Endothelial cell of umbilical vein (primary cell): ENCODE measurements at regions not wholly inside any gene's neighbourhood (a gene's known extent, or its start where the extent isn't known, plus 50 kb on each side); places are given as distances from the start of the nearest gene placed in this dataset.

Experiments used
- BruUV-seq: library from RNA; stranded (reverse); fragments of 400-500 nt; replicated peaks from 2 replicates; lab custom pipeline; 2021; lab: Mats Ljungman, UMichigan
- CTCF ChIA-PET: fragments of 300-600, 350-600 bp; sonication (Branson Sonifier 250); formaldehyde crosslinking; loops from one replicate; lab custom pipeline; 2021; ENCODE audit warnings: antibody characterized with exemption, inconsistent platforms; lab: Charles Lee
- POLR2A ChIA-PET: fragments of 300-600, 350-600 bp; sonication (Branson Sonifier 250); formaldehyde crosslinking; loops from one replicate; lab custom pipeline; 2021; ENCODE audit warnings: antibody characterized with exemption, inconsistent platforms; lab: Charles Lee
- DNase-seq: peaks from one replicate; pipeline ENCODE4 v3.0.0-alpha.2; 2011; ENCODE audit warnings: low read depth, low spot score
- FAIRE-seq: peaks from 2 replicates; lab custom pipeline; 2011; peaks lifted over from hg19 to GRCh38; lab: Jason Lieb, UNC
- H2AFZ ChIP-seq: 2 replicates; pipeline ENCODE4 v1.6.0; 2012; ENCODE audit warnings: low read depth, low read length, control low read depth, inconsistent platforms
- H3K27ac ChIP-seq: 2 replicates; pipeline ENCODE4 v1.5.1; 2011; ENCODE audit warnings: low read depth, mild to moderate bottlenecking, control low read depth, low read length, moderate library complexity; ENCODE audit not compliant: insufficient read depth
- H3K27me3 ChIP-seq, 2 experiments: 2 replicates each; pipeline versions ENCODE4 v1.6.0 to v1.6.1; 2011; ENCODE audit warnings: low read length in 2 of 2, mixed read lengths in 1 of 2; ENCODE audit not compliant: control insufficient read depth in 2 of 2, insufficient read depth in 2 of 2
- H3K36me3 ChIP-seq, 2 experiments: 2 replicates in 1 of 2; 3 replicates in 1 of 2; pipeline ENCODE4 v1.5.1; 2011; ENCODE audit warnings: low read length in 2 of 2, mild to moderate bottlenecking in 1 of 2, moderate library complexity in 1 of 2; ENCODE audit not compliant: control insufficient read depth in 2 of 2, insufficient read depth in 2 of 2; ENCODE audit errors: extremely low read depth in 1 of 2
- H3K4me1 ChIP-seq: 3 replicates; pipeline ENCODE4 v1.5.1; 2011; ENCODE audit warnings: mild to moderate bottlenecking, low read length; ENCODE audit not compliant: control insufficient read depth, insufficient read depth; ENCODE audit errors: extremely low read depth
- H3K4me2 ChIP-seq: 2 replicates; pipeline ENCODE4 v1.6.1; 2011; ENCODE audit warnings: low read length, control low read depth, mixed read lengths; ENCODE audit not compliant: insufficient read depth
- H3K4me3 ChIP-seq, 3 experiments: fragments of 200-600 bp in 1 of 3; sonication (generic), shearing (Covaris generic) in 1 of 3; replicated peaks in 1 of 3; 2 replicates each; pipeline ENCODE4 v1.5.1; 2011 to 2016; ENCODE audit warnings: control low read depth in 3 of 3, low read length in 3 of 3, mild to moderate bottlenecking in 2 of 3, inconsistent platforms in 1 of 3, low read depth in 1 of 3, moderate library complexity in 1 of 3; ENCODE audit not compliant: insufficient read depth in 1 of 3
- H3K79me2 ChIP-seq: 2 replicates; pipeline ENCODE4 v1.6.0; 2012; ENCODE audit warnings: low read length, inconsistent platforms; ENCODE audit not compliant: control insufficient read depth, insufficient read depth
- H3K9ac ChIP-seq: replicated peaks from 2 replicates; pipeline ENCODE3; 2011; ENCODE audit warnings: low read length, control low read depth; ENCODE audit not compliant: insufficient read depth; ENCODE audit errors: extremely low read depth
- H3K9me1 ChIP-seq: replicated peaks from 3 replicates; pipeline ENCODE4 v1.6.0; 2011; ENCODE audit warnings: mild to moderate bottlenecking, low read length; ENCODE audit not compliant: control insufficient read depth, insufficient read depth; ENCODE audit errors: extremely low read depth
- H3K9me3 ChIP-seq: replicated peaks from 2 replicates; pipeline ENCODE4 v1.5.1; 2012; ENCODE audit warnings: low read length, inconsistent platforms; ENCODE audit not compliant: control insufficient read depth, insufficient read depth
- H4K20me1 ChIP-seq: replicated peaks from 2 replicates; pipeline ENCODE3; 2011; ENCODE audit warnings: mild to moderate bottlenecking, low read length; ENCODE audit not compliant: control insufficient read depth, insufficient read depth; ENCODE audit errors: extremely low read depth
- CTCF ChIP-seq, 2 donors: IDR thresholded peaks; 1 replicate in 1 of 2; 2 replicates in 1 of 2; pipeline ENCODE4 v1.5.1; 2011; ENCODE audit warnings: low read length in 2 of 2, mild to moderate bottlenecking in 2 of 2, moderate library complexity in 2 of 2, control low read depth in 1 of 2, inconsistent platforms in 1 of 2, low read depth in 1 of 2; ENCODE audit not compliant: insufficient read depth in 1 of 2; ENCODE audit errors: extremely low read depth in 1 of 2
- EZH2 ChIP-seq: IDR thresholded peaks from 2 replicates; pipeline ENCODE4 v1.6.1; 2012; ENCODE audit warnings: borderline replicate concordance, low read depth, mild to moderate bottlenecking, moderate library complexity, low read length, inconsistent platforms; ENCODE audit not compliant: severe bottlenecking
- FOS ChIP-seq: IDR thresholded peaks from 2 replicates; pipeline ENCODE4 v1.6.1; 2011; ENCODE audit warnings: mild to moderate bottlenecking, low read length, moderate library complexity, borderline replicate concordance; ENCODE audit not compliant: insufficient read depth
- GATA2 ChIP-seq: IDR thresholded peaks from 2 replicates; pipeline ENCODE4 v1.7.0; 2011; ENCODE audit warnings: low read depth, mild to moderate bottlenecking, moderate library complexity, mixed read lengths, low read length; ENCODE audit not compliant: insufficient read length, insufficient read depth
- JUN ChIP-seq: IDR thresholded peaks from 2 replicates; pipeline ENCODE4 v1.6.1; 2011; ENCODE audit warnings: borderline replicate concordance, low read depth; ENCODE audit not compliant: insufficient read length, insufficient read depth
- MAX ChIP-seq: IDR thresholded peaks from 2 replicates; pipeline ENCODE4 v1.6.1; 2011; ENCODE audit not compliant: insufficient read depth, insufficient read length
- MYC ChIP-seq: IDR thresholded peaks from one replicate; pipeline ENCODE4 v1.6.1; 2011; ENCODE audit warnings: mild to moderate bottlenecking, low read depth, low read length
- POLR2A ChIP-seq: IDR thresholded peaks from 2 replicates; pipeline ENCODE4 v1.6.1; 2012; ENCODE audit warnings: low read depth, mild to moderate bottlenecking, control low read depth, low read length
- POLR2AphosphoS5 ChIP-seq: IDR thresholded peaks from 2 replicates; pipeline ENCODE4 v1.6.1; 2012; ENCODE audit warnings: low read depth, mild to moderate bottlenecking, control low read depth, low read length, moderate library complexity; ENCODE audit not compliant: insufficient read depth
- dilution Hi-C: fragments of 300-500 bp; cut with MboI; formaldehyde crosslinking; loops from one replicate; pipeline ENCODE4 v1.15.0; 2019; ENCODE audit warnings: low sequenced_read_pairs; ENCODE audit not compliant: extremely low pct_ligation_motif_present
- intact Hi-C: fragments of 100-400 bp; cut with micrococcal nuclease; formaldehyde crosslinking; loops from one replicate; pipeline ENCODE4 v1.10.0; 2022

- Histone ChIP-seq H3K4me2 (no peak overlapping the region), H2AFZ (no peak overlapping the region), H3K4me1 (peaks cover 2% of the 10 kb centered on the region), H3K4me3 (no peak overlapping the region), H3K9me1 (no peaks in the 10 kb centered on the region), H3K36me3 (no peaks in the 10 kb centered on the region), H3K27ac (no peak overlapping the region), H3K9ac (no peak overlapping the region), H3K79me2 (no peaks in the 10 kb centered on the region), H3K9me3 (no peaks in the 10 kb centered on the region), H3K27me3 (peaks cover 7 to 8% of the 10 kb centered on the region in 2 experiments), H4K20me1 (no peaks in the 10 kb centered on the region)
- no peak for TF ChIP-seq JUN
- no peak for TF ChIP-seq POLR2A
- TF ChIP-seq MYC, result no peak
- TF ChIP-seq FOS, result no peak
- no peak for TF ChIP-seq GATA2
- TF ChIP-seq EZH2, result no peak
- no peak for TF ChIP-seq POLR2AphosphoS5
- no peak for TF ChIP-seq CTCF (IDR thresholded peaks at IDR 0.05; ENCODE audit: extremely low read depth in 1 of 2, insufficient read depth in 1 of 2, low read depth in 1 of 2, low read length in 2 of 2)
- no peak for TF ChIP-seq MAX
- no peak for FAIRE-seq
- no peak for DNase-seq
- ChIA-PET POLR2A (no interaction called here), CTCF (interaction anchor here (1.1 to 4.5 kb wide), 3 partner anchors 8 to 1199 kb away, joined by 3 to 154 read pairs (median 44); no protein-coding TSS in a partner anchor)
- intact Hi-C loops, result no loop called here
- no TSS peak for BruUV-seq
- dilution Hi-C loops, result no loop called here
Measured at GRCh38 chr1:222463059-222463730, 84.7 kb downstream of the HHIPL2 start.
